Pulmonary artery endothelial cell (primary cell): ENCODE measurements at regions not wholly inside any gene's neighbourhood (a gene's known extent, or its start where the extent isn't known, plus 50 kb on each side); places are given as distances from the start of the nearest gene placed in this dataset.
"Not testable (repeated sequence)": the region's sequence is repeated elsewhere in the genome, so short reads cannot be mapped to it uniquely, and the experiment has no call there.

ENCODE experiments used
- DNase-seq: peaks from one replicate; pipeline ENCODE4 v3.0.0-alpha.2; 2011; ENCODE audit warnings: low read depth, low spot score

DNA sequence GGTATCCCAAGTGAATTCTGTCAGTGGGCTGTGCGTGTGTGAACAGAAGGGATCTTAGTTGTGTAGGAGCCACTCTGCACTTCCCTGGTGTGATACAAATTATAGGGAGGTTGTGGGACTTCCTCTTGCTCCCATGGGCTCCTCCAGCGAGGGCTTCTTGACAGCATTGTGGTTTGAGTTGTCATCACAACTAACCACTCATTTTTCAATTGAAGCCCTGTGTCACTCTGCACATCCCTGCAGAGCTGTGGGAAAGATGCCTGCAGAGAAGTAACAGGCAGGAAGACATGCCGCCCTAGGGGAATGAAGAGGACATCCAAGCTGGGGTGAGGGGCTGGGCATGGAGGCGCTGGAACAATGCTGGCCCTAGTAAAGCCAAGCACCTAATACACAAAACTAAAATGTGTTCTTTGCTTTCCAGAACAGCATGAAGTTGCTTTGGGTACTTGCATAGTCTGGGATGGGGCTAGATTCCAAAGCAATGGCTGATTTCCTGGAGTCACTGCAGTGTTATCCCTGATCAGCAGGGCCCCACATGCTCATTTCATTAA lies 692.5 kb downstream of the TOX3 start:
- no peak for DNase-seq

GRCh38 chr16:51853586-51853985 lies 693.4 kb downstream of the TOX3 start:
- DNase-seq, result no peak

DNA sequence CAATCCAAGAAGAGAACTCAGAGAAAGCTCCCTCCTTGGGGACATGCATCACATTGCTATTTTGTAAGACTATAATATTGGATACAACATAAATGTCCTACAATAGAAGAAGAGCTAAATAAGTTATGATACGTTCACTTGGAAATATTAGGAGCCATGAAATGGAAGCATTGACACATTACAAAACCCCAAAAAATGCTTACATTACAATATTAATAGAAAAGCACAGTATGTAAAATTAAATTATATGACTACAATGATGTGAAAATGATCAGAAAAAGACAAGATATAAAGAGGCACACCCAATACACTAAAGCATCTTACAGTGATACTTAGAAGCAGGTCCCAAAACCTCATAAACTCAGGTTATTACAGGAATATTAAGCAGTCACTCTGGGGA lies 694.1 kb downstream of the TOX3 start:
- DNase-seq, result no peak

DNA sequence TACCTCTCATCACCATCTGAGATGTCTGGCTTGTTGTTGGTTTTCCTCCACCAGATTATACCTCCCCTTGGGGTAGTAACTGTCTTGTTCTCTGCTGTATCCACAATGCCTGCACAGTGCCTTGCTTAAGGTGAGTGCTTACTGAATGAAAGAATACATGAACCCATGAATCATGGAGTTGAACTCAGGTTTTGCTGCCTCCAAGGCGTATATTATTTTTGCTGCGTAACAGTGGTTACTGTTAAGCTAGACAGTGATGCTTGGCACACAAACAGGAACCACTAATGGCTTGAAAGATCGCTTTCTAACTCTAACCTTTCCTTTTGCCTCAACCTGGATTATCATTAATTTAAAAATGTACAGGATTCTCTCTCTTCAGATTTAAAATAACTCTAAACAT lies 695.8 kb downstream of the TOX3 start:
- no peak for DNase-seq

- no peak for DNase-seq
These were observed 697.2 kb downstream of the TOX3 start for GRCh38 chr16:51849715-51850114.

GRCh38 chr16:51845586-51846305 lies 694.7 kb upstream of the SALL1 start:
- no peak for DNase-seq

GRCh38 chr16:51839727-51840462 lies 688.8 kb upstream of the SALL1 start:
- DNase-seq, result no peak

DNA sequence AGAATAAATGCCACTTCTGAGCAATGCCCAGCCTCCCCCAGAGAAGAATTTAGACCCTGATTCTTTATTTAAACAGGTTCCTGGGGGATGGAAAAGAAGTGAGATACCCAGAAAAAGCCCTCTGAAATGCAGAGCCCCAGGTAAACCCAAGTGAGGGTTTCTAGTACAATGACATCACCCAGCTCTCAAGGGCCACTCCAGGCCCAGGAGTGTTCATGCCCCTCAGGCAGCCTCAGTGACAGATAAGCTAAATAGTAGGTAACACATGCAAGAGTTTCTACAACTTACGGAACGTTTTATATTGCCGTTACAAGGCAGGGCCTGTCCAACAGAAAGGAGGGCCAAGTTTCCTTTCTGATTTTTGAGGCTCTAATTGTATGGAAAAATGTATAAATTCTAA lies 683.7 kb upstream of the SALL1 start:
- no peak for DNase-seq

GRCh38 chr16:51834133-51834532 lies 683.1 kb upstream of the SALL1 start:
- no peak for DNase-seq

GRCh38 chr16:51831595-51832367 lies 680.7 kb upstream of the SALL1 start:
- DNase-seq, result no peak

- not testable (repeated sequence) for DNase-seq
These were observed 680.0 kb upstream of the SALL1 start for GRCh38 chr16:51831034-51831433.

DNA sequence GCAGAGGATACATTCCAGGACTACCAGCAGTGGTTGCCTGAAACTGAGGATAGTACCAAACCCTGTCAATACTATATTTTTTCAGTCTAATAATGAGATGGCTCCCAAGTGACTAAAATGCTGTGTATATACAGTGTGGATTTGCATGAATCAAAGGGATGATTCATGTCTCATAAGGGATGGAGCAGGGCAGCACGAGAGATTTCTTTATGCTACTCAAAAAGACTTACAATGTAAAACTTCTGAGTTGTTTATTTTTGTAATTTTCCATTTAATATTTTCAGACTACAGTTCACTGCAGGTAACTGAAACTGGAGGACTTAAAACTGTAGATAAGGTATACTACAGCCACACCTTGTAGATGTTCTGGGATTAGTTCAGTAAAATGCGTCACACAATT lies 674.7 kb upstream of the SALL1 start:
- no peak for DNase-seq

DNA sequence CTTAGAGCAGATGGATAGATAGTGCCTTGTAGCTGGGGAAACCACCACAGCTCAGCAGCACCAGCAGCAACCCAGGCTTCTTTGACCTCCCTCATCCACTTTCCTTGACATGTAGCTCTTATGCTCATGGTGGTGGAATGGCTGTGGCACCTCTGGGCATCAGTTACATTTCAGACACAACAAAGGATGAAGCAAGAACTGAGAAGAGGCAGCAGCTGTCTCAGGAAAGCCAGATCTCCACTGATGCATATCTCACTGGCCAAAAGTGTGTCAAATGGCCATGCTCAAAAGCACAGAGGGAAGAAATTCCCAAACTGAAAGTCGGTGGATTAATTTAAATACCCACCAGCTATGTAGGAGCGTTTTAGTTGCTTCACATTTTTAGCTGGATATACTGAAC lies 671.4 kb upstream of the SALL1 start:
- DNase-seq, result no peak

DNA sequence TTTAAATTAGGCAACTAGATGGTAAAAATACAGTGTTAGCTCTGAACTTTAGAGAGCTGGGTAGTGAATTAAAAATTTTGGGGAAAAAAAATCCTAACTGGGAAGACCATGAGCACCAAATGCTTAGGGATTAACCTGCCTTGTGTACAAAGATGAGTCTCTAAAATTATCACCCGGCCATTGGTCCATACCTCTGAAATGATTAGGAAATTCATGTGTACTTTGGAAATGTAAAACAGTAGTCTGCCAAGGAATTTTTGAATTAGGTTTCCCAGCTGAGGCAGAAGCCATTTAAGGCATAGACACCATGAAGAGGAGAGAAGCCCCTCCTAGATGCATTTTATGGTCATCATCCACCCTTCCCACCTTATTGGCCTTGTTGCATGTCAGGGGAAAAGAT lies 670.5 kb upstream of the SALL1 start:
- no peak for DNase-seq

GRCh38 chr16:51820176-51820575 lies 669.1 kb upstream of the SALL1 start:
- no peak for DNase-seq

DNA sequence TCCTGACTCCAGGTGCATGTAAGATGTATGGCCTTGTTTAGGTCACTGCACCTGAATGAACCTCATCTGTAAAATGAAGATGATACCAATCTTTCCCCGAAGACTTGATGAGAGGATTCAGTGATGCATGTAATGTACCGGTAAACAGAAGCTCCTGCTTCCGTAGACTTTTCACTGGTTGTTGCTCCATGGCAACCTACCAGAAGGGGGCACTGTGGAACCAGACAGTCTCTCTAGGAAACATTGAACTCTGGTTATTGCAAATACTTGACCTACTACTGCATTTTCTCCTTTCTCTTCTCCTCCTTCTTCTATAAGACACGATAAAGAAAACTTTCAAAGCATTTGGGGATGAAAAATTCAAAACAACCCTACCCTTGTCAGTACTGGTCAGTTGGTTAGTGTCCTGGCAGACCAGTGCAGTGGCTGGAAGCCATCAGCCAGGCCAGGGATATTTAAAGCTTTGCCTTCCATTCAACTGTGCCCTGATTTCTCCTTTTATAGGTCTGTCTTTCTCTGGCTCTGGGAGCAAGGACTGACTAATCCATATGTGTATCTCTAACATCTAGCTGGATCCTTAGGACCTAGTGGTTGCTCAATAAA lies 667.4 kb upstream of the SALL1 start:
- DNase-seq, result no peak

GRCh38 chr16:51816929-51817328 lies 665.9 kb upstream of the SALL1 start:
- no peak for DNase-seq

DNA sequence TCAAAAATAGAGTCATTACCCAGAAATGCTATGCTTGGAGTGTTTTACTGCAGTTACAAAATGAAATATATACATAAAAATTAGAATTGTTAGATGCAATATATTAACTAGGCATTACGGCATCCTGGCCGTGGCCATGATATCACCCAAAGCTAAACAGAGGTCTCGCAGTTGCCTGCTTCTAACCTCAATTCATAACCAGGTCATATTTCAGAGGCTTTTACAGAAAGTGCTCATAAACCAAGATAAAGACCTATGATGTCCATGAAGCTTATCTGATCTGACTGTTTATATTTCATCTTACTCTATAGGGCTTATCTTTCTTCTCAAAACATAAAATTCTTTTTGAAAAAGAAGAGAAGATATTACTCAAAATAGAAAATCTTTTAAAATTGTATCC lies 664.5 kb upstream of the SALL1 start:
- no peak for DNase-seq

DNA sequence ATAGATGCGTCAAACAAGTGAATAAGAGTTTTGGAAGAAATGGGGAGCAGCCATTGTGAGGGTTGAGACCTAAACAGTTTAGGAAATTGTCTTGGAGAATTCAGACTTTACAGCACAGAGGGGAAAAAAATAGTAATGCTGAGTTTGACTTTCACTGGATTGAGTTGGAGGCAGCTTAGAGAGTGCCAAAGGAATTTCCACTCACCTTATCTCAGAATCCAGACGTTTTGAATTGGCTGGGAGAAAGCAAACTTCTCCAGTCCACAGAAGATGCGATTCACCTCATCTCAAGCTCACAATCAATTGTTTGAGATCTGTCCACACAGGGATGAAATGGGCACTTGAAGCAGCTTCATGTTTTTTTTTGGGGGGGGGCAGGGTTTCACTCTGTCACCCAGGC lies 663.5 kb upstream of the SALL1 start:
- no peak for DNase-seq

- DNase-seq, result no peak
These were observed 662.5 kb upstream of the SALL1 start for GRCh38 chr16:51813609-51814008.

- DNase-seq, result no peak
These were observed 661.9 kb upstream of the SALL1 start for GRCh38 chr16:51812945-51813344.

DNA sequence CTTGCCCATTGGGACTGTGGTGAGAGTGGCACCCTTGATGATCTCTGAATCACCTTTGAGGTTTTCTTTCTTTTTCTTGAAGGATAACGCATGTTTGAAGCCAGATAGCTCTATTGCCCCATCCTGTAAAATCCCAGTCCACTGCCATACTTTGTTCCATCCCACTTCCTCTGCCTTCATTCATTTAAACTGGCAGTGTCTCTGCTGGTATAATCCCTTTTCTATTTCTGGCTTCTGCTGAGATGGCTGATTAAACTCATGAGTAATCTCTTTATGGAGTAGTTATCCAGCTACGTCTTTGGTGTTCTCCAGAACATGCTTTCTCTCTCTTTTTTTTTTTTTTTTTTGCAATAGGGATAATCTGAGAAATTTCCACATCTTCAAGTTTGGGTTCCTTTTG lies 656.5 kb upstream of the SALL1 start:
- DNase-seq, result no peak
